ENCODE measurements at regions not wholly inside any gene's neighbourhood (a gene's known extent, or its start where the extent isn't known, plus 50 kb on each side); places are given as distances from the start of the nearest gene placed in this dataset.
"Not testable (repeated sequence)": the region's sequence is repeated elsewhere in the genome, so short reads cannot be mapped to it uniquely, and the experiment has no call there.

- Histone ChIP-seq H3K4me3 (ENCODE audit: low read length, poor library complexity, severe bottlenecking) (no peak overlapping the region), H3K9ac (ENCODE audit: low read depth, low read length, poor library complexity, severe bottlenecking) (no peak overlapping the region), H3F3A (ENCODE audit: low read depth) (no peaks in the 10 kb centered on the region), H3K4me2 (ENCODE audit: low read depth, low read length, poor library complexity, severe bottlenecking) (no peak overlapping the region), H3K36me3 (ENCODE audit: insufficient read depth, low read length) (no peaks in the 10 kb centered on the region), H3K9me2 (replicated peaks; ENCODE audit: low read depth, low read length) (no peaks in the 10 kb centered on the region), H3K79me2 (ENCODE audit: insufficient read depth, low read length) (no peaks in the 10 kb centered on the region), H3K4me1 (ENCODE audit: insufficient read depth, low read length, poor library complexity, severe bottlenecking) (peaks cover 28% of the 10 kb centered on the region), H2AFZ (ENCODE audit: low read length) (no peak overlapping the region), H3K9me3 (ENCODE audit: insufficient read depth, low read depth, low read length) (no peaks in the 10 kb centered on the region), H4K20me1 (ENCODE audit: insufficient read depth, low read length, poor library complexity, severe bottlenecking) (no peaks in the 10 kb centered on the region), H3K27me3 (ENCODE audit: insufficient read depth, low read length, poor library complexity, severe bottlenecking) (no peaks in the 10 kb centered on the region)
- no peak for TF ChIP-seq EZH2phosphoT487 (IDR thresholded peaks at IDR 0.05; ENCODE audit: borderline replicate concordance)
- no peak for TF ChIP-seq CTCF (conservative IDR thresholded peaks at IDR 0.05; ENCODE audit: low read length)
Observed at GRCh38 chr3:177715980-177716379, 518.7 kb upstream of the TBL1XR1 start.

GRCh38 chr3:177720927-177721326 is 523.6 kb upstream of the TBL1XR1 start:
- H3K9me3 ChIP-seq (ENCODE audit: insufficient read depth, low read depth, low read length); H4K20me1 ChIP-seq (ENCODE audit: insufficient read depth, low read length, poor library complexity, severe bottlenecking); H3K9ac ChIP-seq (ENCODE audit: low read depth, low read length, poor library complexity, severe bottlenecking): not testable (repeated sequence)

GRCh38 chr3:177721864-177722785 is 524.8 kb upstream of the TBL1XR1 start:
- H3K27me3 ChIP-seq (ENCODE audit: insufficient read depth, low read length, poor library complexity, severe bottlenecking), result no peaks in the 10 kb centered on the region
- peaks cover 62% of the 10 kb centered on the region for H3K4me1 ChIP-seq (ENCODE audit: insufficient read depth, low read length, poor library complexity, severe bottlenecking)
- peaks cover 20% of the 10 kb centered on the region for H3F3A ChIP-seq (ENCODE audit: low read depth)
- H3K9ac ChIP-seq (ENCODE audit: low read depth, low read length, poor library complexity, severe bottlenecking), result peak overlapping the region; percentile 86
- H3K79me2 ChIP-seq (ENCODE audit: insufficient read depth, low read length), result no peaks in the 10 kb centered on the region
- no peaks in the 10 kb centered on the region for H3K36me3 ChIP-seq (ENCODE audit: insufficient read depth, low read length)
- H2AFZ ChIP-seq (ENCODE audit: low read length), result peak overlapping the region; percentile 13; the same call in 1 of the 2 replicates
- TF ChIP-seq EZH2phosphoT487 (IDR thresholded peaks at IDR 0.05; ENCODE audit: borderline replicate concordance) (no peak), CTCF (conservative IDR thresholded peaks at IDR 0.05; ENCODE audit: low read length) (no peak)
- H4K20me1 ChIP-seq (ENCODE audit: insufficient read depth, low read length, poor library complexity, severe bottlenecking), result no peaks in the 10 kb centered on the region
- H3K9me3 ChIP-seq (ENCODE audit: insufficient read depth, low read depth, low read length), result no peaks in the 10 kb centered on the region
- peak overlapping the region; percentile 88 for H3K4me2 ChIP-seq (ENCODE audit: low read depth, low read length, poor library complexity, severe bottlenecking)
- no peak overlapping the region for H3K4me3 ChIP-seq (ENCODE audit: low read length, poor library complexity, severe bottlenecking)
- H3K9me2 ChIP-seq (replicated peaks; ENCODE audit: low read depth, low read length), result no peaks in the 10 kb centered on the region

More at GRCh38 chr3:177720927-177721326, 523.6 kb upstream of the TBL1XR1 start:
- not testable (repeated sequence) for H3K4me2 ChIP-seq (ENCODE audit: low read depth, low read length, poor library complexity, severe bottlenecking); H3K36me3 ChIP-seq (ENCODE audit: insufficient read depth, low read length); H2AFZ ChIP-seq (ENCODE audit: low read length); H3K4me3 ChIP-seq (ENCODE audit: low read length, poor library complexity, severe bottlenecking); H3K27me3 ChIP-seq (ENCODE audit: insufficient read depth, low read length, poor library complexity, severe bottlenecking); H3K9me2 ChIP-seq (replicated peaks; ENCODE audit: low read depth, low read length); H3K79me2 ChIP-seq (ENCODE audit: insufficient read depth, low read length)
- Histone ChIP-seq H3K4me1 (ENCODE audit: insufficient read depth, low read length, poor library complexity, severe bottlenecking) (peaks cover 50% of the 10 kb centered on the region), H3F3A (ENCODE audit: low read depth) (peaks cover 20% of the 10 kb centered on the region)

Data from Loucy (cell line).